ENCODE measurements at regions not wholly inside any gene's neighbourhood (a gene's known extent, or its start where the extent isn't known, plus 50 kb on each side); places are given as distances from the start of the nearest gene placed in this dataset.
"Not testable (repeated sequence)": the region's sequence is repeated elsewhere in the genome, so short reads cannot be mapped to it uniquely, and the experiment has no call there.

DNA sequence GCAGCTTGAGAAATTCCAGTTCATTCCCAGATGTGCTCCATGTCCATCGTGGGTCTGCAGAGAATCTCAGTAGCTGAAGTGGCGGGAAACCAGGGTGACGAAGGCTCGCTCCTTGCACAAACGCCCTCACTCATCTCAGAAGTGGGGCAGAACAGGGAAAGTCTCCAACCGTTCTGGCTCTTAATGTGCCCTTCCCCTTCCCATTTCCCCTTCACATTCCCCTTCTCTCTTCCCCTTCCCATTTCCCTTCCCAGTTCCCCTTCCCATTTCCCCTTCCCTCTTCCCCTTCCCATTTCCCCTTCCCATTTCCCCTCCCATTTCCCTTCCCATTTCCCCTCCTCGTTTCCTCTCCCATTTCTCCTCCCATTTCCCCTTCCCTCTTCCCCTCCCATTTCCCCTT is 108.5 kb downstream of the OLFM1 start:
- TF ChIP-seq, protein P1, sequence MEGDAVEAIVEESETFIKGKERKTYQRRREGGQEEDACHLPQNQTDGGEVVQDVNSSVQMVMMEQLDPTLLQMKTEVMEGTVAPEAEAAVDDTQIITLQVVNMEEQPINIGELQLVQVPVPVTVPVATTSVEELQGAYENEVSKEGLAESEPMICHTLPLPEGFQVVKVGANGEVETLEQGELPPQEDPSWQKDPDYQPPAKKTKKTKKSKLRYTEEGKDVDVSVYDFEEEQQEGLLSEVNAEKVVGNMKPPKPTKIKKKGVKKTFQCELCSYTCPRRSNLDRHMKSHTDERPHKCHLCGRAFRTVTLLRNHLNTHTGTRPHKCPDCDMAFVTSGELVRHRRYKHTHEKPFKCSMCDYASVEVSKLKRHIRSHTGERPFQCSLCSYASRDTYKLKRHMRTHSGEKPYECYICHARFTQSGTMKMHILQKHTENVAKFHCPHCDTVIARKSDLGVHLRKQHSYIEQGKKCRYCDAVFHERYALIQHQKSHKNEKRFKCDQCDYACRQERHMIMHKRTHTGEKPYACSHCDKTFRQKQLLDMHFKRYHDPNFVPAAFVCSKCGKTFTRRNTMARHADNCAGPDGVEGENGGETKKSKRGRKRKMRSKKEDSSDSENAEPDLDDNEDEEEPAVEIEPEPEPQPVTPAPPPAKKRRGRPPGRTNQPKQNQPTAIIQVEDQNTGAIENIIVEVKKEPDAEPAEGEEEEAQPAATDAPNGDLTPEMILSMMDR (optimal IDR thresholded peaks at IDR 0.05 in 1 of 3, IDR thresholded peaks at IDR 0.05 in 1 of 3, conservative IDR thresholded peaks at IDR 0.05 in 1 of 3; ENCODE audit: extremely low read depth in 1 of 3, insufficient read depth in 2 of 3, low read length in 3 of 3), result not testable (repeated sequence)
- TF ChIP-seq EZH2 (IDR thresholded peaks at IDR 0.05; ENCODE audit: low read length), result not testable (repeated sequence)

Measured in keratinocyte (primary cell).